SKM-1 (cell line): ENCODE measurements at regions not wholly inside any gene's neighbourhood (a gene's known extent, or its start where the extent isn't known, plus 50 kb on each side); places are given as distances from the start of the nearest gene placed in this dataset.
"Not testable (repeated sequence)": the region's sequence is repeated elsewhere in the genome, so short reads cannot be mapped to it uniquely, and the experiment has no call there.

Experiments used
- DNase-seq: peaks from one replicate; lab custom pipeline; 2025; ENCODE audit not compliant: unreplicated experiment; lab: John Stamatoyannopoulos, UW

- DNase-seq: no peak
These were observed 342.2 kb upstream of the GALNT5 start for GRCh38 chr2:156915332-156915731.

GRCh38 chr2:156918410-156918809 is 339.1 kb upstream of the GALNT5 start:
- no peak for DNase-seq

DNA sequence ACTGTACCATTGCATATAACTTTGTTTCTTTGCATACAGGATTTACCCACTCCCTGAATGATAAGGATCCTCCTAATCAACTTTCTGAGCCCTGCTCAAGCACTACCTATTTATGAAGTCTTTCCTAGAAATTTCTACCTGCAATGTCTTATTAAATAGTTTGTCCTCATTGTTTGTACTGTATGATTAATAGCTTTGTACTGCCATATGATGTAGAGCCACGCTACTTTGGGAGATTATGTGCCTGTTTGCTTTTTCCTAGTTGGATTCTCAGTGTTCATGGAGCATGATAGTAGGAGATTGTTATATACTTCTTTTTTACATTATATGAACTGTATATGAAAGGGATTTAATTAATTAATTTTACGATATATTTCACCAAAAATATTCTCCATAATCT is 327.1 kb upstream of the GALNT5 start:
- no peak for DNase-seq

DNA sequence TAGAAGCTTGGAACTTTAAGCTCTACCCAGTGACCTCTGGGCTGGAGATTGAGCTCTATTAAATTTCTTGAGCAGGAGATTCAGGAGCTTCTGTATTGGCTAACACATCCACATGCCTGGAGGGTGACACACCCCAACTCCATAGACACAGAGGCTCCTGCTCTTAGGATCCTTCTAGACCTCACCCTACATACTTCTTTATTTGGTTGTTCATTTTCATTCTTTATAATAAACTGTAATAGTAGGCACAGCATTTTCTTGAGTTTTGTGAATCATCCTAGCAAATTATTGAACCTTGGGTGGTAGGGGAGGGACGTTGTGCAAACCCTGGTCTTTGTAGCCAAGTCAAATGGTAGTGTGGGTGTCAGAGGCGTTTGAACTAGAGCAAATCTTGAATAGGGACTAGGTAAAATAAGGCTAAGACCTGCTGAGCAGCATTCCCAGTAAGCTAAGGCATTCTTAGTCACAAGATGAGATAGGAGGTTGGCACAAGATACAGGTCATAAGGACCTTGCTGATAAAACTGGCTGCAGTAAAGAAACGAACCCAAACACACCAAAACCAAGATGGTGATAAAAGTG is 323.8 kb upstream of the GALNT5 start:
- DNase-seq: no peak

DNA sequence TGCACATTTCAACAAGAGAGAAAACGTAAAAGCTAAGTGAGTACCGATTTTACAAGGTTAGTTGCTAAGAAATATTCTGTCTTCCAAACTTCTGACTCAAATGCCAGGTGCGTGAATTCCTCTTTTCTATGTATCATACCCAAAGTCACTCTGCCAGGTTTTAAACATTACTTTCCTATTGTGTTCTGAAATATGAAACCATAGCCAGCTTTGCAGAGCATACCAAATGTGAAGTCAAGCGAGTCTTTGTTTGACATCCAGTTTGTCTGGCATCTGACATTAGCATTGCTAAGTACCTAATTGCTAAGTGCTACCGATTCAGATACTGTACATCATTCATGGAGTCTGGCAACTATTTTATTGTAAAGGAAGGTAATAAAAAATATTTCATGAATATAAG is 321.9 kb upstream of the GALNT5 start:
- no peak for DNase-seq

DNA sequence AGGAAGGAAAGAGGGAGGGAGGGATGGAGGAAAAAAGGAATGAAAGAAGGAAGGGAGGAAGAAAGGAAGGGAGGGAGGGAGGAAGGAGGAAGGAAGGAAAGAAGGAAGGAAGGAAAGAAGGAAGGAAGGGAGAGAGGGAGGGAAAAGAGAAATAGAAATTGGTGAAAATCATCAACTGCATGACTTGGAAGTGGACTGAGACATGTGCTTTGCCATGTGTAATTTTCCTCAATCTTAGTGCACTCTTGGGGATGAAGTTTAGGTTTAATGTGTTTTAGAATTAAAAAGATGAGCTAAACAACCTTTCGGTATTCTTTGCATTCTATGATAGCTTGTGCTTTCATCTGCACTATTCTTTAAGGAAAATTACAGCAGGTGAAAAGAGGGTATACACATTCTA is 320.1 kb upstream of the GALNT5 start:
- DNase-seq: no peak

- no peak for DNase-seq
These were observed 312.6 kb upstream of the GALNT5 start for GRCh38 chr2:156944871-156945270.

DNA sequence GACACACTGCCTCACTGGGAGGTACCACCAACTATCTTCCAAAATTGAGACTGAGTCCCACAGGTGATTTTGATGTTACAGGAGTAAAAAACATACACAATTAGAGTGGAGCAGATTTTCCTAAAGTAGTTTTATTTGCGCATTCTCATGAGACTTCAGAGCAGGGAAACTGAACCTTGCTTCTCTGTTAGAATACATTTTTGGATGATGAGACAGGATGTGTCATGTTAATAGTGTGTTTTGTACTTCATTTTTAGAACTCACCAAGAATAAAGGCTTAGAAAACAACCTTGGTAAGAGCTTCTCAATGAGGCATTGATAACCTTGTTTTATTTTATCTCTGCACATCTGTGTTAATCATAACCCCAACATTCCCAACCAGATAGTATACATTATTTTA is 310.2 kb upstream of the GALNT5 start:
- DNase-seq: no peak

DNA sequence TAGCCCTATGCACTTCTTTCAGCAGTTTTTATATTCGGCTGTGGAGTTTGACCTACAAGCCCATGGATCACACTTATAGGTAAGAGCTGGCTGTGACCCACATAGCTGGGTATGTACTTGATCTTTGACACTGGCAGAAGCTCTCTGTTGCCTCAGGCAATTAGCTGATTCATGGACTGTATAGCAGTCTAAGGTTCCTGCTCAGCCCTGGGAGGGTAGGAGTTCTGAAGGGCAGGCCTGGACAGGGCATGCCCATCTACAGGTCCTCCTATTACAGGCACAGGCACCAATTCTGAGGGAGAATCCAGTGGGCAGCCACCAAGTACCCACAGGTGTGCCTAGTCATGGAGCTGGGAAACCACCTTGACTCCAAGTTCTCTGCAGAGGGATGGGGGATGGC is 301.8 kb upstream of the GALNT5 start:
- DNase-seq: no peak

DNA sequence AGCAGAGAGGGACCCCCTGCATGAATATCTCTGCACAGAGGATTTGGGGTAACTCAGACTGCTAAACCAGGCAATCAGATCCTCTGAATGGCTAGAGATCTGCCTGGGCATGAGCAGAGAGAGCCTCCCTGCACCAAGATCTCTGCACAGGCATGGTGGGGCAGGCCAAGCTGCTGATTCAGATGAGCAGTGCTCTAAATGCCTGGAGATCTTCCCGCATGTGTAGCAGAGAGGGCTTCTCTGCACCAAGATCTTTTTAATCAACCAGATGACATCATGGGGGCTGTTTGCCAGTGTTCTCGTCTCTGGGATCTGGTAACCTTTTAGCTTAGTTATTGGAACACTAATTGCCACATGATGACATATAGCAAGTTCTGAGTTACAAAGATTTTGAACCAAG is 301.3 kb upstream of the GALNT5 start:
- DNase-seq: no peak

- no peak for DNase-seq
These were observed 299.1 kb upstream of the GALNT5 start for GRCh38 chr2:156958374-156958773.

- DNase-seq: no peak
These were observed 298.0 kb upstream of the GALNT5 start for GRCh38 chr2:156959481-156959880.

DNA sequence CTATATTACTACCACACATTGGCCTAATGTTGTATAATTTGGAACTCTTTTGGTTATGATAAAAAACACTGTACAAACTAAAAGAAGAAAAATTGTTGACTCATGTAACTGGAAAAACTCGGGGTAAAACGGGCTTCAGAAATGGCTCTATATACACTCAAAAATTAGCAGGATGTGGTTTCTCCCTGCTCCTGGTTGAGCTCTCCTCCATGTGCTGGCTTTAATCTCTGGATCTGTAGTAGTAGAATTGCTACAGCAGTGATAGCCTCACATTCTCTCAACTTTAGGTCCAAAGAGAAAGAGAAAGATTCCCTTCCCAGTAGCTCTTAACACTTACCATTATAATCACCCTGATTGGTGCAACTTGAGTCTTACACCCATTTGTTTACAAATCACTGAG is 274.9 kb upstream of the GALNT5 start:
- no peak for DNase-seq

DNA sequence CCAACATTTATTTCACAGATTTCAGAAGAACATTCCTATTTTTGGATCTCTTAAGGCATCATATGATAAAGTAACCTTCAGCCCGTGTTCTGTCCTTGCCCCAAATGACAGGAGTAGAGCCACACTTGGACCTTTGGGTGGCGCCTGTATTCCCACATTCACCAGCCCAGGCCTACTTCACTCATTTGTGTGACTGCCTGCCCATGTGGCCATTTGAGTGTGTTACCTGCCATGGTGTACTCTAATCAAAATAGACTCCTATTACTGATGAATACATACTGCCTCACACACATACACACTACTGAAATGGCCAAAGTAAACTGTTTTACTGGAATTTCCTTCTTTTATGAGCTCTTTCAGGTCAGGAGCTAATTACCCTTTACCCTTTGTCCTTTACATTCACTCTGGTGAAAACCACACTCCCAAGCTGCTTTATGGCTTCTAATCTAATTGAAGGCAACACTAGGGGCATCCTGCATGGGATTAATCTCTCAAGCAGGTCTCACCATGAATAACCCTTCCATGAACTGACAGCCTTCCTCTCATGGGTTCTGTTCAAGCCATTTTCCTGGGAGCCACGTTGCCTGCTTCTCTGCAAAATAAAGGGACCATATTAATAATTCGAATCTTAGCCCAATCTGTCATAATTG is 271.0 kb upstream of the GALNT5 start:
- no peak for DNase-seq

DNA sequence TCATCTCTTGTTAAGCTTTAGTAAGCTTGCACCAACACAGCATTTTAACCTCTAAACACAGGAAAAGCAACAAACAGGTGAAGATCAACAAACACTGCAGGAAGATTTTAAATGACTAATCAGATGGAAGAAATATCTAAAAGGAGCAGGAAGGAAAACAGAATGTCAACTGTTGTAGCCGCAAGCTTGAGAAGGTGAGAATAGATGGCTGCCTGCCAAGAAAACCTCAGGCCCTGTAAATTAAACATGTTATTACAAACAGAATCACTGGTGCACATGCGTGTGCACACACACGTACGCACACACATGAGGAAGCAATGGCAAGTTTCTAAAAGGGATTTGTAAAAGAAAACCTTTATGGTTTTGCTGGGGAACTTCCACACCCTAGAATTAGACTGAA is 257.8 kb upstream of the GALNT5 start:
- no peak for DNase-seq

- DNase-seq: no peak
These were observed 252.7 kb upstream of the GALNT5 start for GRCh38 chr2:157004789-157005188.

DNA sequence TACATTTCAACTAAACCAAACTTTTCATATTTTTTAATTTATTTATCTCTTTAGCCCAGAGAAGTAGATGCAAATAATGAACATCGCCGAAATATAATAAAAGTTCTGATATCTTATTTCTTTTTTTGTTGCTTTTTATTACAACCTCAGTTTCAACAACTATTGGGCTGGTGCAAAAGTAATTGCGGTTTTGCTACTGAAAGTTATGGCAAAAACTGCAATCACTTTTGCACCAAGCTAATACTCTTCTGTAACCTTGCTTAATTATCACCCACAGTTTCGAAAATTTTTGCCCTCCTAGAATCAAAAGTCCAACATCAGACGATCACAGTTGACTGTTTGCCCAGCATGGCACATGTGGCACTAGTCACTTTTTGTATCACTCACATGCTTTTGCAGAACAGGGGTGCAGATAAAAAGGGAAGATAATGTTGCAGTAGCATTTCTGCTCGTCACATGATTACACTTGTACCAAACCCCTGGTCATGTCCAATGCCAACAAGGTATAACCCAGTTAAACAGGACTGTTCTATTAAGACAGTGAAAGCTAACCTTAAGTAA is 242.4 kb upstream of the GALNT5 start:
- DNase-seq: no peak

- DNase-seq: not testable (repeated sequence)
These were observed 234.2 kb upstream of the GALNT5 start for GRCh38 chr2:157023264-157023663.

DNA sequence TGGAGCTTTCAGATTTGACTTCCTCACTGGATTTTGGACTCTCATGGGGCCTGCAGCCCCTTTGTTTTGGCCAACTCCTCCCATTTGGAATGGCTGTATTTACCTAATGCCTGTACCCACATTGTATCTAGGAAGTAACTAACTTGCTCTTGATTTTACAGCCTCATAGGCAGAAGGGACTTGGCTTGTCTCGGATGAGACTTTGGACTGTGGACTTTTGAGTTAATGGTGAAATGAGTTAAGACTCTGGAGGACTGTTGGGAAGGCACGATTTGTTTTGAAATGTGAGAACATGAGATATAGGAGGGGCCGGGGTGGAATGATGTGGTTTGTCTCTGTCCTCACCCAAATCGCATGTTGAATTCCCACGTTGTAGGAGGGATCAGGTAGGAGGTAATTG is 233.4 kb upstream of the GALNT5 start:
- no peak for DNase-seq

DNA sequence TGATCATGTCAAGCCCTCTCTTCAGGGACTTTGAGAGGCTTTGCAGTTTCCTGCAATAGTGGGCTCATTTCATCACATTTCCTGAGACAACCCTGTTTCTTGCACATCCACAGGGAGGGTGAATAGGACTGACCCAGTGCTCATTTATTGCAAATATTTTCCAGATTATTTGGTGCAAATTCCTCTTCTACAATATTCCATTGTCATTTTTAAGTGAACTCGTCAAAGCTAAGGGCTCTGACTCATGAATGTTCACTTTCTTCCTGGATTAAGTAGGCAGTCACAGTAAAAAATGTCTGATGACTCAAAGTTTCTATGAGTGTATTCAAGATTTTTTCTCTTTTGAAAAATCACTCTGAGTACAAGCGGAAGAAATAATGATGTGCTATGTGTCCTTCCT is 225.5 kb upstream of the GALNT5 start:
- DNase-seq: no peak

DNA sequence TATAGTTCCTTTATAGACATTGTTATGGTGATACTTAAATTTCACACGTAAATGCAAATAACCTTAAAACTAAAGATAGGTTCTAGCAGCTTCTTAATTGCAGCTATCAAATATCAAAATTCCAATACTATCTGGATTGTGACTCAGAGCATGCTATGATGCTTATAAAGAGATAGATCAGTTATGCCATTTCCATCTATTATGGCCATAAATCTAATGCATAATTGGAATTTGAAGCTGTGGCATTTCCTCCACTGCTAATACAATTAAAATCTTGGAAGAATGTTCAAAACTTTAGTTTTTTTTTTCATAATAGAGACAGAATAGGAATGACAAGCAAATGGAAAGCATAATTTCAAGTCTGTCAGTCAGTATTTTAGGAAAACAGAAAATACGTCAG is 220.8 kb upstream of the GALNT5 start:
- DNase-seq: no peak

- DNase-seq: no peak
These were observed 213.7 kb upstream of the GALNT5 start for GRCh38 chr2:157043786-157044185.

DNA sequence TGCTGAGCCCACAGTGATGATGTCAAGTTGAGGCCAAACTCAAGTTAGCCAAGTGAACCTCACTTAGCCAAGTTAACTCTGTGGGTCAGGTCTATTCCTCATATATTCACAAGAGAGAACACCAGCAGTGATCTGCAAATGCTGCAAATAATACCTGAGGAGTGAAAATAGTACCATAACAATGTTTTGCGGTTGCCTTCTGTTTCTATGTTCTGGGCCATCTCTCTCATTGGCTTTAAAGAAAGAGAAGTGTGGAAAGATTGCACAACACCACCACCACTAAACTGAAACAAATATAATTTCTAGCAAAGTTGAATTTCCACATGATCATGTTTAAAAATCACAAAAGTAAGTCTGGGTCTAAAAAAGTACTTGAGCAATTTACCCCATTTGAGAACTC is 211.1 kb upstream of the GALNT5 start:
- no peak for DNase-seq
